HFF-Myc (cell line): ENCODE measurements at regions not wholly inside any gene's neighbourhood (a gene's known extent, or its start where the extent isn't known, plus 50 kb on each side); places are given as distances from the start of the nearest gene placed in this dataset.

Source experiments
- DNase-seq: peaks from one replicate; pipeline ENCODE4 v3.0.0-alpha.2; 2011; ENCODE audit warnings: low read depth; ENCODE audit errors: extremely low read depth
- H3K4me3 ChIP-seq: replicated peaks from 2 replicates; pipeline ENCODE4 v1.5.1; 2011; ENCODE audit warnings: low read depth, mild to moderate bottlenecking, control low read depth, low read length
- CTCF ChIP-seq: IDR thresholded peaks from 2 replicates; pipeline ENCODE4 v1.5.1; 2012; ENCODE audit warnings: mild to moderate bottlenecking, low read depth, low read length, control low read depth; ENCODE audit errors: missing control alignments

- no peak for TF ChIP-seq CTCF
- DNase-seq: no peak
- no peak overlapping the region for H3K4me3 ChIP-seq
Measured at GRCh38 chr9:78437296-78437695, 140.4 kb downstream of the PSAT1 start.

GRCh38 chr9:78437806-78438205 lies 140.9 kb downstream of the PSAT1 start:
- H3K4me3 ChIP-seq: no peak overlapping the region
- no peak for DNase-seq
- TF ChIP-seq CTCF: no peak

GRCh38 chr9:78438211-78438610 lies 141.3 kb downstream of the PSAT1 start:
- TF ChIP-seq CTCF: no peak
- no peak for DNase-seq

GRCh38 chr9:78438780-78439179 lies 141.9 kb downstream of the PSAT1 start:
- DNase-seq: no peak
- H3K4me3 ChIP-seq: no peak overlapping the region
- no peak for TF ChIP-seq CTCF

More at GRCh38 chr9:78438211-78438610, 141.3 kb downstream of the PSAT1 start:
- H3K4me3 ChIP-seq: no peak overlapping the region

- no peak overlapping the region for H3K4me3 ChIP-seq
- peak; percentile 94 for TF ChIP-seq CTCF
- peak; percentile 71 for DNase-seq
Measured at GRCh38 chr9:78439190-78439865, 142.4 kb downstream of the PSAT1 start.

- no peak for DNase-seq
- H3K4me3 ChIP-seq: no peak overlapping the region
- TF ChIP-seq CTCF: no peak
Measured at GRCh38 chr9:78439866-78440830, 143.2 kb downstream of the PSAT1 start.
